EH (cell line): ENCODE measurements at regions not wholly inside any gene's neighbourhood (a gene's known extent, or its start where the extent isn't known, plus 50 kb on each side); places are given as distances from the start of the nearest gene placed in this dataset.

Source experiments
- DNase-seq: peaks from one replicate; pipeline ENCODE4 v3.0.0-alpha.2; 2015; ENCODE audit warnings: low read depth

DNA sequence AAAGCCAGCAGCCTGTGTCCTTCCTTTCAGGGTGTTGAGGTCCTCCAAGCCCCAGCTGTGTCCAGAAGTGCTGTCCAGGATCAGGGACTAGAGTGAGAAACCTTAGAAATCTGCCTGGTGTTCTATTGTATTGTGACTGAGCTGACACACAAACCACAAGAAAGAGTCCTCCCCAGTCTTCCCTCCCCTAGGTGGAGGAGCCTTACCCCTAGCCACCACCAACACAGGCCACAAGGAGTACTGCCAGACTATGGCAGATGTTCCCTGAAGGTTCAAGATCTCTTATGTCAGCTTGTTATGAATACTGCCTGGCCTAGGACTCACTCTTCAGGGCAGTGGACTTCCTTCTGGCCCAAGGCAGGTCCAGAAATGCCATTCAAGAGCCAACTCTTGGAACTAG is 514.1 kb upstream of the PITX2 start:
- DNase-seq: no peak

DNA sequence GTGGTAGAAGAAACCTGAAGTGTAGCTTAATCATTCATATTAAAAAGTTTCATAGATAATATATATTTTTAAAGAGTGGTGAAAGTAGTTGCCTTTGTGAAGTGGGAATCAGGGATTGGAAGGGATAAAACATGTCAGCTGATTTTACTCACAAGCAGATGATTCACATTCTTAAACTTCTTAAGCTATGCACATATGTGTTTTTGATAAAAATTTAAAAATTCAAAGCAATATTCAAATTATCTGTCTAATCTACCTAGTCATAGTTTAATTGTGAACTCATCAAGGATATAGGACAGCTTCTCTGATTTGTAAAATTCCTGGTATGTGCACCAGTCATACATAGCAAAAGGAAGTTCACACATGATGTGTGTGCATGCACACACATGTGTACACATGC is 520.6 kb upstream of the PITX2 start:
- no peak for DNase-seq

DNA sequence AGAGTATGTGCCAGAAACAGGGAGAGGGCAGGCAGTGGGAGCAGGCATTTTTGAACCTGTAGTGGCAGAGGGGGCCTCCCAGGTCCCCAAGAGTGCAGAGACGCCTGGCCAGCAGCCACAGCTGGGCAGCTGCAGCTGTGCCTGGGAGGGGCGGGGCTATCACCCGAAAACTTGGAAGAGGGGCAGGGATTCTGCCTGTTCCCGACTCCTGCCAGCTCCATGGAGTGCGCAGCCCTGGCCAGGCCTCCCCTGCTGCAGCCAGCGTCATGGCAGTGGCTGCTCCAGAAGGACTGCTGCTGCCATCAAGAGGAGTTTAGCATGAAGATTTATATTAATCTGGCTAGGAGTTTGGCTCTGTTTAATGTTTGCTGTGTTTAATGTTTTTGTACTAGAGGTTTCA is 532.1 kb upstream of the PITX2 start:
- no peak for DNase-seq

DNA sequence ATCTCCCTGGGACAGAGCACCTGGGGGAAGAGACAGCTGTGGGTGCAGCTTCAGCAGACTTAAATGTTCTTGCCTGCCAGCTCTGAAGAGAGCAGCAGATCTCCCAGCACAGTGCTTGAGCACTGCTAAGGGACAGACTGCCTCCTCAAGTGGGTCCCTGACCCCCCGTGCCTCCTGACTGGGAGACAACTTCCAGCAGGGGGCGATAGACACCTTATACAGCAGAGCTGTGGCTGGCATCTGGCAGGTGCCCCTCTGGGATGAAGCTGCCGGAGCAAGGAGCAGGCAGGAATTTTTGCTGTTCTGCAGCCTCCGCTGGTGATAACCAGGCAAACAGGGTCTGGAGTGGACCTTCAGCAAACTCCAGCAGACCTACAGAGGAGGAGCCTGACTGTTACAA is 541.7 kb upstream of the PITX2 start:
- DNase-seq: peak; percentile 37

DNA sequence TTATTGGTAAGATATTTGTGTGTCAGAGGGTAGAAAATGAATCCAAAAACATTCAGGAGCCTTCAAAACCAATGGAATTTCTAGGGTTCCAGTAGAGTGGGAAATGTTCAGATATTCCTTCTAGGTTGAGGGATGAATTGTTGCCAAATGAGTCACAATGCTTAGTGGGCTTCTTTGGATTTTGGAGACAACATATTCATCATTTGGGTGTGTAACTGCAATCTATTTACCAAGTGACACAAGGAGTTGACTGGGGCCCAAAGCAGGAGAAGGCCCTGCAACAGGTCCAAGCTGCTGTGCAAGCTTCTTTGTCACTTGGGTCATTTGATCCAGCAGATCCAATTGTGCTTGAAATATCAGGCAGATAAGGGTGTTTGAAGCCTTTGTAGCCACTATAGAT is 551.5 kb upstream of the PITX2 start:
- DNase-seq: peak; percentile 24

DNA sequence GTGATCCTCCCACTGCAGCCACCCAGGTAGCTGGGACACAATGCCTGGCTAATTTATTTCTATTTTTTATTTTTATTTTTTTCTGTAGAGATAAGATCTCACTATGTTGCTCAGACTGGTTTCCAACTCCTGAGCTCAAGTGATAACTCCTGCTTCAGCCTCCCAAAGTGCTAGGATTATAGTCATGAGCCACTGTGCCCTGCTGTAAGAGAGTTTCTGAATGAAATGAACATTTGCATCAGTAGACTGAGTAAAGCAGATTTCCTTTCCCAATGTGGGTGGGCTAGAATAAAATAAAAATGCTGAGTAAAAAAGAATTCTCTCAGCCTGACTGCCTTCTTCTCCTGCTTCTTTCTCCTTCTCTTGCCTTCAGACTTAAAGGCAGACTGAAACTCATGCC is 555.4 kb upstream of the PITX2 start:
- DNase-seq: no peak

DNA sequence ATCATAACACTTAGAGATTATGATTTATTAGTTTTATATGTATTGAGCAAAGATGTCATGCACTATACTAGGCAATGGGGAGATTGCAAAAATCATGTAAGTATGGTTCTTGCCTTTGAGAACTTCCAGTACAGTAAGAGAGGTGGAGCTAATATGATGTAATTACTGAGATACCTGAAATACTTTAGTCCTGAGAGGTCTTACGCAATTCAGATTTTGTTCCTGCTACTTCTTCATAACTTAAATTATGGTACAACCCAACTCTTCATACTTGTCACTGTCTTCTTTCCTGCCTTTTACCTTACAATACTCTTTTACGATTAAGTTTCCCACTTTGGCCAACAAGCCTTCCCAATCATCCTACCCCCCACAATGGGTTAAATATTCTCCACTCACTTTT is 564.2 kb upstream of the PITX2 start:
- DNase-seq: no peak

DNA sequence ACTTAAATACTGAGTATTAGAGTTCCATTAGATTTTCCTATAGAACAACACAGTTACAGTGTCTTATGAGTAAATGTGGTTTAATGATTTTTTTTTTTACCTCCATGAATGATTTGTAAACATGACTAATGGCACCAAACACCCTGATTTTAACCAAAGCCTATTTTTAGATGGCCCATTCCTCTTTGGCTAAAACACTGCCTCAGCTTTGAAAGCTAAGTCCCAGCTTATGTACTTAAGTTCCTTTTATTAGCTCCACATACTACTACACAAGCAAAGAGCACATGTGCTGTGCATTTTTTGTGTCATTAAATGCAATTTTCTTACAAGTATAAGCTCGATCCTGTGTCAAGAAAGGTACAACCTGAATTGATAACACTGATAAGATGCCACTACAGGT is 575.6 kb upstream of the PITX2 start:
- DNase-seq: peak; percentile 34

DNA sequence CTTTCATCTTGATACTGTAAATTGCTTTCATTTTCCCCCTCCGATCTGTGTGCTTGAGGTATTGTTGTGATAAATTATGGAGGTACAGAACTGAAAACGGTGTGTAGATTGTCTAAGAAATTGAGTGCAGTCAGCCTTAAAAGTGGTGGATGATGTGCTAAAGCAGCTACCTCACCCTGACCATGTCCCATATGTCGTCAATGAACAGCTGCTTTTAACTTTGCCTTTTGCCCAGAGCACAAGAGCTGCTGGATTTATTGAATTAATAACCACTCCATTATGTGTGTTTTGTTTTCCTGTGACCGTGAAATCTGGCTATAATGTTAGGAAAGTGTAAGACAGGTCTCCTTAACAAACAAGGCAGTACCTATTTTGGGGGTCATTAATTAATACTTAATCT is 581.9 kb upstream of the PITX2 start:
- no peak for DNase-seq

DNA sequence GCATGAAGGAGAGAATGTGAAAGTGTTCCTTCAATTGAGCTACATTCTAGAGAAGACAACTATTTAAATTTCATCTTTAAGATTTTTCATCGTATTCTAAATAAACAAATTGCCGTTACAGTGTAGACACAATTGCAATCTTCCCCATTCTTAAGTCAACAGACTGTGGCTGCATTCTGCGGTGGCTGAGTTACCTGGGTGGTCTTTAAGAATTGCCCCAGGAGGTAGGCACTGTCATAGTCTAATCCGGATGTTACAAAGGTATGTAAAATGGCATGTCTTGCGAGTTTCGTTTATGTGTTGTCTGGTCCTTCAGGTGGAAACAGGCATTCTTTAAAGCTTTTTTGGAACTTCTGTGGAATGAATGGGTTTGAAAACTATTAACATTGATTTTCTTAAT is 586.1 kb upstream of the PITX2 start:
- DNase-seq: no peak

DNA sequence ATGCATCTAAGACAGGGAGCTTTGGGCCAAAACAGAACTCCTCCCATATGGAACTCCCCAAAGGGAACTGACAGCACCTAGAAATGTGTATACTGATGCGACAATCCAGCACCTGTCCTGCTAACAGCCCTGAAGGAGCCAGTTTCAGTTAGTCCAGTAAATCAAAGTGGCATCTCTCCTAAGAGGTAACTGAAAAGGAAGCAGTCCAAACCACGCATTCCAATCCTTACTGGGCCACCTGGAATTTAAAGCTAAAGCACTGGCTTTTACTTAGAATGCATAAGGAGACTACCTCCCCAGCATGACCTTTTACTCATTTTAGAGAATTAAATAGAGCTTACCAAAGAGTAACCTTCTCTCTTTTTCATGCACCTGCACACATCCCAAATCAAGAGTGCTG is 586.8 kb upstream of the PITX2 start:
- no peak for DNase-seq

DNA sequence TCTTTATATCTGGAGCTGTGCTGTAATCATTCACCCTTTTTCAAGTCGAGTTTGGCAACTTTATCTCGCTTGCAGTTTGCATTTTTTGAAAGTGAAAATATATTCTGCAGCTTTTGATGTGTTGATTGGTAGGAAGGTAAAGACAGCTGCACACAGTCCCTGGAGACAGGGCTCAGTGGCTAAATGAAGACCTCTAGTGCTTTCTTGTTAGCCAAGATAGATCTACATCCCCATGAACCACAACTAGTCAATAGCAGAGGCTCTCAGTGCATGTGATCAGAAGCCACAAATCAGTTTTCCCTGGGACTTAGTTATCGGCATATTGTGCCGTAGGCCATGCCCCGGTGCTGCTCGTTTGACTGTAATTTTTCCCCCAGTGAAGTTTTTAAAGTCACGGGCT is 587.7 kb upstream of the PITX2 start:
- DNase-seq: no peak

DNA sequence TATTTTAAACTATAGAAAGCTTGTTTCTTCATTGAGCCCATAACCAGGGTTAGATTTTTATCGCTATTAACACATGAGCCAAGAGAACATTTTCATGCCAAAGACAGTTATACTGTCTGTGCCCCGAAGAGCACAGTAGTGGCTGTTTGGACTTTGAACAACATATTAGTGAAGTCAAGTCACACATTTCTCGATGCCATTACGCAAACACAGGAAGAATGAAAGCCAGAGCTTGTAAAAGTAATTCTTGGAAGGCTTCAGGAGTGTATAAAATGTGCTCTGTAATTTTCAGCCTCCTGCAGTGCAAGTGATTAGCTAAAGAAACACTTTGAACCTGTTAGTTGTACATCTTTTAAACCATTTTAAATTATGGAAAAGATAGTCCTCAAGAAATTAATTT is 590.7 kb upstream of the PITX2 start:
- peak; percentile 80 for DNase-seq

DNA sequence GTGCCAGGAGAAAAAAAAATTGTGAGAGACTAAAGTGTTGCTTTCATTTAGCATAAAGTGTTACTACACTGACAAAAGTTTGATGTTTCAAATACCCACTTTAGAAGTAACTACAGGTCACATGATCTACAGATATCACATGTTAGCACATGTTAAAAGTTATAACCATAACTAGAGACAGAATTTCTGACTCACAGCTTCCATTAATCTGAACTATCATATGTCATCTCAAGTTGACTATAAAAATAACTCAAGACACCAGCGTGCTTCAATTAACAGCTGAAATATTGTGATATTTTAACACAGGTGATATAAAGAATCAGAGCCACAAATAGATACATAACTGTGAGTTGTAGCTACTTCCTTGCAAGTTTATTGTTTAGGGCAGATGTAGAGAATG is 591.5 kb upstream of the PITX2 start:
- DNase-seq: no peak

DNA sequence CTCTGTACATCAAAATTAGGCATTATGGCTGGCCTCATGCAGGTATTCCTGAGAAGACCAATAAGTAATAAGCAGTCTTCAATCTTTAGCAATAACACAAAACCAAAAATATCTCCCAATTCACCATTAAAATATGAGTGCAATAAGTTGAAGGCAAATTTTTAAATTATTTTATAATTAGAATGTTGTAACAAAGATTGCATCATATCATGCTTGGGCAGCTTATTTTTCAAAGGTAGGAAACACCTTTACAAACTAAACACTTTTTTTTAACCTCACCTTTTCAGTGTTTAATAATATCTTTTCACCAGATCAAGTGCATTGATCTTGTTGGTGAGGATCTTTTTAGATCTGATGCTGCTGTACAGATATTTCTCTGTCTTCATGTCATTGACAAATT is 592.9 kb upstream of the PITX2 start:
- no peak for DNase-seq

DNA sequence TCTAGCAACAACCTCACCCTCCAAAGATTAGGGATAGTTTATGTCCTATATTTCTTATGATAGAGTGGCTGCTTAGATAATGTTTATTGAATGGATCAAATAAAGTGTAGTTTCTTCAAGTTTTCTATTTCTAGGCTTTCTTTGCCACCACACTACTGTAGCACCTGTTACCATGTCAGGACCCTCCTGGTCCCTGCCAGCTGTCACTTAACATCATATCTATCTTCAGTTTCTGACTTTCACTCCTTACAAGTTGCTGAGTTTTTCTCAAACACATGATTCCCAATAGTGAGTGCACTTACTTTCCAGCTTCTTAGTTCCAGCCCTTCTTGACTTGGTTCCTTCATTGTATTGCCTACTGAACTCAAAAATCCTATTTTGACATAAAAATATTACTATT is 593.9 kb upstream of the PITX2 start:
- DNase-seq: no peak

DNA sequence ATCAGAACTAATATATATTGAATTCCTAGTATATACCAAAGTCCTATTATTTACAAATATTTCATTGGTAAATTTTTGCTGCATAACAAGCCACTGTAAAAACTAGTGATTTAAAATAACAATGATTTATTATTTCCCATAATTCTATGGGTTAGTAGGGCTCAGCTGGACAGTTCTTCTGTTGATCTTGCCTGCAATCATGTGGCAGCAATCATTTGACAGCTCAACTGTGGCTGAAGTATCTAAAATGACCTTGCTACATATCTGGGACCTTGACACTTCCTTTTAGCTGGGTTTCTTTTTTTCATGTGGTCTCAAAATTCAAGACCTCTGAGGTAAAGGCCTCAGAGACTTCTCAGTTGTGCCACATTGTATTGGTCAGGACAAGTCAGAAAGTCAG is 598.5 kb upstream of the PITX2 start:
- DNase-seq: no peak

DNA sequence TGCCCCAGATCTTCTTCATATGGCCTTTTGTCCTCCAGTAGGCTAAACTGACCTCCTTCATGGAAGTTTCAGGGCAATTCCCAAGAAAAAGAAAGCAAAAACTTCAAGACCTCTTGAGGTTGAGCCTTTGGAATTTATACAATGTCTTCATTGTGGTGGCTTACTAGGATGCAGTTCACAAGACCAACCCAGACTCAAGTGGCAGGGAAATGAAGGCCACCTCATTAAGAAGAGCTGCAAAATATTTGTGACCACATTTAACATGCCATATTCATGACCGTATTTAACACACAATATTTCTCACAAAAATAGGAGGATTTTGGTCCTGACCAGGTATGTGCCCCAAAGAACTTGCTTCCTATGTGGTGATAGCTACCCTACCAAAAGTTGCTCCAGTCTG is 605.5 kb upstream of the PITX2 start:
- DNase-seq: peak; percentile 80

DNA sequence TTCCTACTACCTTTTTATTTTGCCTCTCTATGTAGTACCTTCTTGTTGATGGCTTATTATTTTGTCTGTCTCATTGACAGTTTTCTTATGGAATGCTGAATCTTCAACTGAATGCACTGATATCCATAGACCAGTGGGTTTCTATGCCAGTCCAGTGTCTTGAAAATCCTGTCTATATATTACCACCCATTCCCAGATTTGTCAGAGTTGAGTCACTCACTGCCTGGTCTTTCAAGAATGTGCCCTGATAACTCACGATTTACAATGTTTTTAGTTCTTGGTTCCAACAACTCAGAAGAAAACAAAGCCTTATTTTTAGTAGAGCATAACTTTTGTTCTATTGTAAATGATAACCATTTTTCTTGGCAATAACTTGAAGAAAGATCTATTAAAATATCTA is 606.0 kb upstream of the PITX2 start:
- DNase-seq: peak; percentile 74

DNA sequence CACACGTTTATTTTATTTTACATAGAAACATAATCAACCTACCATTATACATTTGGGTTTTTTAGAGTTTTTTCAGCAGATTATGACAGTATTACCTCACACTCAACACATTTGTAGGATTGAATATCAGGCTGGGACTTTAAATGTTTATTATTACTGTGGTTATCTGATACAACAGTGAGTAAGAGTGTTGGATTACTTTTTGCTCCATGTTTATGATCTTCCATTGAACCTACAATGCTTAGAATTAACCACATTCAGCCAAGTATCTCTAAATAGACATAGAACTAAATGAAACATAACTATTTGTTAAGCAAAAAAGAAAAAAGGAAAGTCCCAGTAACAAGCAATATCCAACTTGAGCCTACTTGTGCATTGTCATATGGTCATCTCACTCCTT is 607.4 kb upstream of the PITX2 start:
- DNase-seq: peak; percentile 59

DNA sequence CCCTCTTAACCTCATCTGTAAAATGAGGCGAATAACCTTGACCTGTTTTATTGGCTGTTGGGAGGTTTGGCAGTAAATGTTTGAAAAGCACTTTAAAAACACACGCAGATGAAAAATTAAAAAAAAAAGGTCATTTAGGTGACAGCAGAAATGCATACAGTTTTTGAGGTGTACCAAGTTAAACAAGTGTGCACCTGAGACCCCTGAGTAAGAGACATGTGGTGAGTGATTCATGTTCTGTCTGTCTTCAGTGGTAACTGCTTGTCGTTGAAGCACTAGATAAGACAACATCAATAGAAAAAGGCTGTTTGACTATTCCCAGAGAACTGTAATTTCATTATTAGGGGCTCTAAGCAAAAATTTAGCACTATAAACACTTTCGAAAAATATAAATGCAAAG is 608.4 kb upstream of the PITX2 start:
- no peak for DNase-seq

DNA sequence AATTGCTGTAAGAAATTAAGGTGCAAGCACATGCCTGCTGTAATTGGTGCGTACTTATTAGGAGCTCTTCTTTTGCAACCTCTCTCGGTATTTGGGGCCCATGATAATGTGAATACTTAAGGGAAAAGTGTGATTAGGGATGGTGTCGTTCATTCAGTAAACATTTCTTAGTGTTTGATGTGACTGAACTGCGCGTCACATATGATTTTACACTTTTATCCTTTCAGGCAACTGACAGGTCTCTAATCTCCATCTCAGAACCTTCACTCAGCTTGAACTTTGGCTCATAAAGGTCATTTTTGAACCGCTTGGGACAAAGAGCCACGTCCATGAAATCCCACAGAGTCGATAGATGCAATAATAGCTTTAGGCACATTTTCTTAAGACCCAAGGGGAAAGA is 612.1 kb upstream of the PITX2 start:
- DNase-seq: no peak

DNA sequence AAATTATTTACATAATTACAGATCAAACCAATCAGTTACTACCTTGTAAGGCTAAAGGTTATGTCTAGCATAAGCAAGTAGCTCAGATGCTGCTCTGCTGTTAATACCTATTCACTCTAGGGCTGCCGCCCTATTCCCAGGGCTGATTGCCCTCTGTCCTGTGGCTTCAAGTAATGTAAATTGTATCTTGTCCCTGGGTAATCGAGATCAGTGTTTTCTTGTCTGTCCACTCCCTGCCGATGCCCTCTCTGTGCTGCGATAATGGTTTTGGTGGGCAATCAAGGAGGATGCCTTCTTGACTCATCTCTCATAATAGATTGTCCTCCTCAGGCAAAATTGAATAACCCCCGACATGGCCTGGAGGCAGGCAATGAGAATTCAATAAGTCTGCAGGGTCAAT is 641.0 kb upstream of the PITX2 start:
- DNase-seq: no peak

DNA sequence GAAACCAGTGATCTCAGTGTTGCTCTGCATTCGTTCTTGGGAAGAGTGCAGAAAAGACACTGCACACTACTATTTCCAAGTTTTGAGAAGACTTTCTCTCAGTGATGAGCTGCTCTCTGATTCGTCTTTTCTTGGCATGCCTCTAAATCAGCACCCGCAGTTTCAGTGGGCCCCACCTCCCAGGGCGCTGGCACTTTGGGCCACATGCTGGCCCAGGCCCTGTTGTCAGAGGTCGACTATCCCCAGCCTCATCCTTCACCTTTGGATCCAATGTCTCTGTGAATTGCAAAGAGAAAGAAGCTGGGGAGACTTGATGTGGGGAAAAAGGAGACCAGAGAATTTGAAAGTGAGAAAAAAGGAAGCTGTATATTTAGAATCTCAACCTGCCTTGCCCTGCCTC is 644.1 kb upstream of the PITX2 start:
- DNase-seq: no peak

DNA sequence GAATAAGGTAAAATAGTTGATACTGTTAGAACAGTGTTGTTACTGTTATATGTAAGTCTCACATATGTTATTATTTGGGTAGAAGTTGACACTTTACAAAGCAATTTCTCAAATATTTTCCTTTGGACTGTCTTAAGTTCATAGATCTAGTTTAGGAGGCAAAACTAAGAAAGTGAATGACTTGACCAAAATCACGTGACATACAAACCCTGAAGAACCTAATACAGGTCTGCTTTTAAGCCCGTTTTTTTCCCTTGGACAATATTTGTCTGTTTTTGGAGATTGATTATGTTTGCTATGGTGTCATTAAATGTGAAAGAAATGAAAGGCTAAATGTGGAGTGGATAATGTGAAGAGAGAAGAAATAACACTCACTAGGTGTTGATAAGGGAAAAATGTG is 644.9 kb upstream of the PITX2 start:
- DNase-seq: no peak
